D721Med (cell line): ENCODE measurements at regions not wholly inside any gene's neighbourhood (a gene's known extent, or its start where the extent isn't known, plus 50 kb on each side); places are given as distances from the start of the nearest gene placed in this dataset.

Experiments used
- DNase-seq: peaks from one replicate; pipeline ENCODE4 v3.0.0; 2011; ENCODE audit warnings: low spot score; ENCODE audit not compliant: insufficient read length
- FAIRE-seq: peaks from 2 replicates; lab custom pipeline; 2011; peaks lifted over from hg19 to GRCh38; lab: Jason Lieb, UNC
- CTCF ChIP-seq: IDR thresholded peaks from 2 replicates; pipeline ENCODE4 v1.5.1; 2012; ENCODE audit warnings: mild to moderate bottlenecking, control low read depth; ENCODE audit not compliant: insufficient read depth; ENCODE audit errors: missing control alignments

GRCh38 chr1:101164776-101165175 is 72.0 kb upstream of the S1PR1 start:
- FAIRE-seq (no peak), DNase-seq (no peak)
- no peak for TF ChIP-seq CTCF

GRCh38 chr1:101162736-101163735 is 73.8 kb upstream of the S1PR1 start:
- DNase-seq (no peak), FAIRE-seq (no peak)
- no peak for TF ChIP-seq CTCF

GRCh38 chr1:101162300-101162699 is 74.5 kb upstream of the S1PR1 start:
- no peak for FAIRE-seq
- no peak for TF ChIP-seq CTCF

GRCh38 chr1:101161619-101162018 is 75.2 kb upstream of the S1PR1 start:
- DNase-seq (no peak), FAIRE-seq (no peak)
- TF ChIP-seq CTCF = no peak

More at GRCh38 chr1:101162300-101162699, 74.5 kb upstream of the S1PR1 start:
- no peak for DNase-seq

DNA sequence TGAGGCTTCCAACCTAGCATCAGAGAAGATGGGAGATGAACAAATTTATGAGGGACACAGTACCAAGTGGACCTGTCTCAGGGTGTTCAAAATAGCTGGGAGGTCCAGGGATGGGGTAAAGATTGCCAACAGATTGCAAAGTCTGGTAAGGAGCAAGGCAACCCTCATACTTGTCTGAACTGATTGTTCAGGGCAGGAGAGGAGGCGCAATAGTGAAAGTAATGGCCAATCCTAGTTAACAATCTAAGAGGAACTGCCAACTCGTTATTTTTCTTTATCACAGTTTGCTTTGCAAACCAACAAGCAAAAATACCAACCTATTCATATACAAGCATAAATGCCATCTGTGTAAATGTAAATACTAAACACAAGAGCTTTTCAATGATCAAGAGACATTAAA is 78.4 kb upstream of the S1PR1 start:
- DNase-seq (no peak), FAIRE-seq (no peak)
- no peak for TF ChIP-seq CTCF

- no peak for TF ChIP-seq CTCF
- no peak for FAIRE-seq
- no peak for DNase-seq
Observed at GRCh38 chr1:101154547-101154946, 82.3 kb upstream of the S1PR1 start.

DNA sequence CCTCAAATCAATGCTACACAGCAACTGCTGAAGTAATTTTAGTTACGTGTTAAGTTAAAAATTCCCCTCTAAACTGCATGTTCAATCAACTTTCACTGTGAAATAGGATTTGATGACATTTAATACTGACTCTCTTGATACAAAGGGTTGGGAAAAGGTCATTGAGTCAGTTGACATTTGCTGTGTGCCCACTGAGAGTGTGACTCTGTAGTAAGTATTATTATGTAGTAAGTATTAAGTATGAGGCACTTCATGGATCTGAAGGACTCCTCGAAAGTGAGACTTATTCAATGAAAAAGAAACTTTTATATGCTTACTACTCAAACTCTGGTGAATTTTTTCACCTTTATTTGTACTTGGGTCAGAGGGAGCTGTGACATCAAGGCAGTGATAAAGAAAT is 83.1 kb upstream of the S1PR1 start:
- TF ChIP-seq CTCF = no peak
- FAIRE-seq (no peak), DNase-seq (no peak)
